Fibroblast of the aortic adventitia (primary cell): ENCODE measurements at regions not wholly inside any gene's neighbourhood (a gene's known extent, or its start where the extent isn't known, plus 50 kb on each side); places are given as distances from the start of the nearest gene placed in this dataset.

Experiments used
- DNase-seq: peaks from one replicate; pipeline ENCODE4 v3.0.0-alpha.2; 2010; ENCODE audit warnings: low read depth
- H3K4me3 ChIP-seq: 2 replicates; pipeline ENCODE4 v1.5.1; 2011; ENCODE audit warnings: low read depth, mild to moderate bottlenecking, control low read depth, low read length, moderate library complexity
- TF ChIP-seq, protein P1 (sequence below): IDR thresholded peaks from 2 replicates; pipeline ENCODE4 v1.5.1; 2011; ENCODE audit warnings: mild to moderate bottlenecking, low read length, control low read depth, inconsistent platforms; ENCODE audit not compliant: insufficient read depth

DNA sequence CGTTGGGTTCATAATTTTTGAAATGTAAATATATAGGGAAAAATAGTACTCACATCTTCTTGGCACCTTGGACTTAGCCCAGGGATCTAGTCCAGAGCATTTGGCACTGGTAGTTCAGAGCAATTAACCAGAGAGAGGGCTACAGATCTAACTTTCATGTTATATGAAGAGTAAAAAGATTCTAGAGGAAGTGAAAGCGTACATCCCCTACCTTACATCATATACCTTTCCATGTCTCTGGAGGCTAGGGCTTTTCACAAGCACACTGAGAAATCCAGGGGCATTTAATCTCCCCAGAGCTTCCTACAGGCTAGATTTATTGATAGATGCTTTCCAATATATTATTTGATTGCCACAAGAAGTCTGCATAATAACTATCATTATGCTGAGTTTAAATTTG is 687.5 kb upstream of the FBXO33 start:
- no peak for DNase-seq
- TF ChIP-seq, protein P1, sequence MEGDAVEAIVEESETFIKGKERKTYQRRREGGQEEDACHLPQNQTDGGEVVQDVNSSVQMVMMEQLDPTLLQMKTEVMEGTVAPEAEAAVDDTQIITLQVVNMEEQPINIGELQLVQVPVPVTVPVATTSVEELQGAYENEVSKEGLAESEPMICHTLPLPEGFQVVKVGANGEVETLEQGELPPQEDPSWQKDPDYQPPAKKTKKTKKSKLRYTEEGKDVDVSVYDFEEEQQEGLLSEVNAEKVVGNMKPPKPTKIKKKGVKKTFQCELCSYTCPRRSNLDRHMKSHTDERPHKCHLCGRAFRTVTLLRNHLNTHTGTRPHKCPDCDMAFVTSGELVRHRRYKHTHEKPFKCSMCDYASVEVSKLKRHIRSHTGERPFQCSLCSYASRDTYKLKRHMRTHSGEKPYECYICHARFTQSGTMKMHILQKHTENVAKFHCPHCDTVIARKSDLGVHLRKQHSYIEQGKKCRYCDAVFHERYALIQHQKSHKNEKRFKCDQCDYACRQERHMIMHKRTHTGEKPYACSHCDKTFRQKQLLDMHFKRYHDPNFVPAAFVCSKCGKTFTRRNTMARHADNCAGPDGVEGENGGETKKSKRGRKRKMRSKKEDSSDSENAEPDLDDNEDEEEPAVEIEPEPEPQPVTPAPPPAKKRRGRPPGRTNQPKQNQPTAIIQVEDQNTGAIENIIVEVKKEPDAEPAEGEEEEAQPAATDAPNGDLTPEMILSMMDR: no peak
- no peak overlapping the region for H3K4me3 ChIP-seq

DNA sequence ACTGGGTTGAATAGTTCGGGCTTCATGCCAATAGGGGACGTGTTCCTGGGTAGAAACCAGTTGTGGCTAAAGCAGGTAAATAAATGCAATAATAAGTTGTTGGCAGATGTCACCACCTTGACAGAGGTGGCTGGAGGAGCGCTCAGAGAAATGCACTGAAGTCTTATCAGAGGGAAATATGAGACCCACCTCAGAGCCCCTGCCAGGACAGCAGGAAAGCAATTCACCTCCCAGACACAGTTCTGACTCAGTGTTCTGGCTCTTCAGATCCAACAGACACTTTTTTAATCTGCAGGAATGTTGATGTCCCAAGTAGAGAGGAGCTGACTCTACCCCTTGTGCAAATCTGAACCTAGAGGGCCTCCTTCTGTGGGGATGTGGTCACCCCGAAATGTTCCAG is 687.1 kb upstream of the FBXO33 start:
- no peak for DNase-seq
- H3K4me3 ChIP-seq: no peak overlapping the region
- TF ChIP-seq, protein P1: no peak

DNA sequence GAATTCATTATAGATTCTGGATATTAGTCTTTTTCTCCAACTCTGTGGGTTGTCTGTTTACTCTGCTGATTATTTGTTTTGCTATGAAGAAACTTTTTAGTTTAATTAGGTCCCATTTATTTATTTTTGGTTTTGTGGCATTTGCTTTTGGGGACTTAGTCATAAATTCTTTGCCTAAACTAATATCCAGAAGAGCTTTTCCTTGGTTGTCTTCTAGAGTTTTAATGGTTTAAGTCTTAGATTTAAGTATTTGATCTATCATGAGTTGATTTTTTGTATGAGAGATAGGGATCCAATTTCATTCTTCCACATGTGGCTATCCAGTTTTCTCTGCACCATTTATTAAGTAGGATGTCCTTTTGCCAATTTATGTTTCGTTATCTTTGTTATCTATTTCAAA is 683.4 kb upstream of the FBXO33 start:
- TF ChIP-seq, protein P1: no peak
- H3K4me3 ChIP-seq: no peak overlapping the region
- DNase-seq: no peak

DNA sequence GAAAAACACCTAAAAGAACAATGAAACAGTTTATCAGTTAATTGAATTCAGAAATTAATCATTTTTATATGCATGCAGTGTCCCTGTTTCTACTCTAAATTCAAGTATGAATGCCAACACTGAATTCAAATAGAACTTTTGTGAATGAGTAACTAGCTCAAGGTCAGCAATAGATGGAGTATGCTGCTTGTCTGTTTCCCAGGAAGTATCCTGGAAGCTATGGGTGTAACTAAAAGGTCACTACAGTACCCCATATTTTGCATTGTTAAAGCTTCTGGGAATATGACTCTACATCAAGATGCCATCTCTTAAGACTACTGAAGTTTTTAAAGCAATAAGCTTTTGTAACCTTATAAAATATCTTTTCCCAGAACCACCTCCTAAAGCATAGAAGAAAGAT is 681.4 kb upstream of the FBXO33 start:
- TF ChIP-seq, protein P1: no peak
- H3K4me3 ChIP-seq: no peak overlapping the region
- no peak for DNase-seq

DNA sequence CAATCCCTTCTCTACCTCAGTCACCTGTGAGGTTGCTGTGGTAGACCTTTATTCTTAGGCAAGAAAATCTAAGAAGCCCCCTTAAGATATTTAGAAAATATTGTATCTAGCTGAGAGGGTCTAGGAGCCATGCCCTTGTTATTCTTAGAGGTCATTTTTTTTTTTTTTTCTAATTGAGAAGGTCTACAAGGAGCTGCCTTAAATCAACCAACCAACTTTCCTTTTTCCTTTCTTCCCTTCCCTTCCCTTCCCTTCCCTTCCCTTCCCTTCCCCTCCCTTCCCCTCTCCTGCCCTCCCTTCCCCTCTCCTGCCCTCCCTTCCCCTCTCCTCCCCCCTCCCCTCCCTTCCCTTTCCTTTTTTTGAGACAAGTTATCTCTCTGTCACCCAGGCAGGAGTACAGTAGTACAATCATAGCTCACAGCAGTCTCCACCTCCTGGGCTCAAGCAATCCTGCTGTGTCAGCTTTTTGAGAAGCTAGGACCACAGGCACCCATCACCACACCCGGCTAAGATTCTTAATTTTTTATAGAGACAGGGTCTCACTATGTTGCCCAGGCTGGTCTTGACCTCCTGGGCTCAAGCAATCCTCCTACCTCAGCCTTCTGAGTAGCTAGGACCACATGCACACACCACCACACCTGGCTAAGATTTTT is 668.4 kb upstream of the FBXO33 start:
- DNase-seq: no peak
- H3K4me3 ChIP-seq: no peak overlapping the region
- TF ChIP-seq, protein P1: no peak

DNA sequence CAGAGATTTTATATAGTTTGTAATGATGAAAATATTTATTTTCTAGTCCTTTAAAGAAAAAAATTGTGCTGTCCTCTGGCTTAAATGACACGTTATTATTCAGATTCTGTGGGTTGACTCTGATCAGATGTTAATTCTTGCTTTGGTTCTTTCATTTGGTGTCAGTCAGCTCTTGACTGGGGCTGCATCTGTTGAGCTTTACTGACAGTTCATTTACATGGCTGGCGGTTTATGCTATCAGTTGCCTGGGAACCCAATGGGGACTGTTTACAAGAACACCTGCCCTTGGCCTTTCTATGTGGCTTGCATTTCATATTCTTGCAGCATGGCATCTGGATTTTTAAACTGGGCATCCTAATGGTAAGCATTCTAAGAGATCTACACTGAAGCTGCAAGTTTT is 667.1 kb upstream of the FBXO33 start:
- no peak overlapping the region for H3K4me3 ChIP-seq
- TF ChIP-seq, protein P1: no peak
- no peak for DNase-seq

DNA sequence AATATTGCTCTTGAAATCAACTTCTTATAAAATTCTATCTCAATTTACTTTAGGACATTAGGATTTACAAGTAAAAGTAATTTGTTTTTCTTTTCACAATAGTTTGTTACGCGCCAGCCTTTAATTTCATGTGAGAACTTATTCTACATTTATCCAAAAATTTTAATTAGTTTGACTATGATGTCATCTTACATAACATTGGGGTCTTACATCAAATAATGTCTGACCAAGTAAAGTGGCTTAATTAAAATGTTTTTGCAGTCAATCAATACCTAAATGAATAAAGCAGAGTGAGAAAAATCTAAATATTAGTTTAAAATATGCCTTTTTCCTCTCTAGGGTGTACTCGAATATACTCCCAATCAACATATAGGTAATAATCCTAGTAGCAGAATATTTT is 666.2 kb upstream of the FBXO33 start:
- H3K4me3 ChIP-seq: no peak overlapping the region
- TF ChIP-seq, protein P1: no peak
- no peak for DNase-seq
